H1 (cell line): ENCODE measurements at regions not wholly inside any gene's neighbourhood (a gene's known extent, or its start where the extent isn't known, plus 50 kb on each side); places are given as distances from the start of the nearest gene placed in this dataset.

Experiments
- CTCF ChIA-PET: fragments of 300-600 bp; sonication (Branson Sonifier 250); formaldehyde crosslinking; loops from one replicate; lab custom pipeline; 2021; ENCODE audit not compliant: partially characterized antibody; lab: Charles Lee
- POLR2A ChIA-PET: fragments of 300-600 bp; sonication (Branson Sonifier 250); formaldehyde crosslinking; loops from one replicate; lab custom pipeline; 2021; ENCODE audit warnings: inconsistent platforms; ENCODE audit not compliant: partially characterized antibody; lab: Charles Lee
- DNase-seq, 2 experiments: peaks; one replicate each; pipeline versions ENCODE4 v3.0.0 to v3.0.0-alpha.2; 2010 to 2022; ENCODE audit warnings: low spot score in 2 of 2, low read depth in 1 of 2, mixed read lengths in 1 of 2
- FAIRE-seq: peaks from 2 replicates; lab custom pipeline; 2011; peaks lifted over from hg19 to GRCh38; lab: Jason Lieb, UNC
- H2AFZ ChIP-seq: 2 replicates; pipeline ENCODE4 v1.8.1; 2012; ENCODE audit warnings: low read length, inconsistent platforms
- H2AK5ac ChIP-seq: 2 replicates; pipeline ENCODE4 v1.6.1; 2013; ENCODE audit warnings: low read depth, low read length
- H2BK120ac ChIP-seq: replicated peaks from 2 replicates; pipeline ENCODE3; 2013; ENCODE audit warnings: low read depth, low read length, inconsistent platforms
- H2BK12ac ChIP-seq: 2 replicates; pipeline ENCODE4 v1.6.1; 2013; ENCODE audit warnings: low read depth, low read length
- H2BK15ac ChIP-seq: 2 replicates; pipeline ENCODE4 v1.6.1; 2013; ENCODE audit warnings: low read length
- H2BK20ac ChIP-seq: 2 replicates; pipeline ENCODE4 v1.6.1; 2013; ENCODE audit warnings: low read length
- H2BK5ac ChIP-seq: 2 replicates; pipeline ENCODE4 v1.6.1; 2013; ENCODE audit warnings: low read depth, low read length
- H3K14ac ChIP-seq: 2 replicates; pipeline ENCODE4 v1.6.1; 2013; ENCODE audit warnings: inconsistent platforms; ENCODE audit not compliant: insufficient read length
- H3K18ac ChIP-seq: 2 replicates; pipeline ENCODE4 v1.6.1; 2013; ENCODE audit warnings: low read length; ENCODE audit errors: extremely low read depth
- H3K23ac ChIP-seq: 2 replicates; pipeline ENCODE4 v1.6.1; 2013; ENCODE audit warnings: inconsistent platforms; ENCODE audit not compliant: insufficient read length
- H3K23me2 ChIP-seq: 2 replicates; pipeline ENCODE4 v1.6.1; 2013; ENCODE audit warnings: low read depth, low read length
- H3K27ac ChIP-seq: 2 replicates; pipeline ENCODE4 v1.6.1; 2011; ENCODE audit warnings: low read depth, low read length, inconsistent platforms
- H3K27me3 ChIP-seq, 4 experiments: replicated peaks in 1 of 4; 1 replicate in 1 of 4; 2 replicates in 3 of 4; pipeline versions ENCODE4 v1.6.1 to v1.8.1; 2011 to 2013; ENCODE audit warnings: low read length in 3 of 4, mild to moderate bottlenecking in 3 of 4, inconsistent platforms in 2 of 4, mixed read lengths in 2 of 4, moderate library complexity in 1 of 4; ENCODE audit not compliant: control insufficient read depth in 3 of 4, insufficient read depth in 3 of 4; ENCODE audit errors: extremely low read depth in 1 of 4
- H3K36me3 ChIP-seq, 4 experiments: 2 replicates each; pipeline versions ENCODE4 v1.6.1 to v1.8.1; 2011 to 2013; ENCODE audit warnings: mild to moderate bottlenecking in 4 of 4, low read length in 3 of 4, moderate library complexity in 2 of 4, control low read depth in 1 of 4, inconsistent platforms in 1 of 4; ENCODE audit not compliant: insufficient read depth in 4 of 4, control insufficient read depth in 2 of 4
- H3K4ac ChIP-seq: replicated peaks from 2 replicates; pipeline ENCODE3; 2013; ENCODE audit warnings: low read length, low read depth, mixed read lengths, inconsistent platforms; ENCODE audit not compliant: insufficient read length
- H3K4me1 ChIP-seq, 4 experiments: replicated peaks in 1 of 4; 1 replicate in 1 of 4; 2 replicates in 3 of 4; pipeline versions ENCODE4 v1.6.1 to v1.8.1; 2011 to 2013; ENCODE audit warnings: low read length in 3 of 4, inconsistent platforms in 2 of 4, mixed read lengths in 1 of 4; ENCODE audit not compliant: insufficient read depth in 4 of 4, control insufficient read depth in 3 of 4
- H3K4me2 ChIP-seq, 2 experiments: 2 replicates each; pipeline versions ENCODE4 v1.6.1 to v1.8.1; 2011 to 2013; ENCODE audit warnings: low read depth in 2 of 2, low read length in 2 of 2, control low read depth in 1 of 2, inconsistent platforms in 1 of 2, mild to moderate bottlenecking in 1 of 2; ENCODE audit not compliant: insufficient read depth in 1 of 2
- H3K4me3 ChIP-seq, 4 experiments: fragments of 200-600, 300-600 bp in 1 of 4; sonication (generic), shearing (Covaris generic), sonication (Bioruptor Twin) in 1 of 4; 2 replicates each; pipeline versions ENCODE4 v1.5.1 to v1.8.1; 2011 to 2016; ENCODE audit warnings: low read length in 4 of 4, low read depth in 3 of 4, control low read depth in 2 of 4, inconsistent platforms in 2 of 4, mild to moderate bottlenecking in 2 of 4, mixed read lengths in 1 of 4, moderate library complexity in 1 of 4; ENCODE audit not compliant: insufficient read depth in 2 of 4; ENCODE audit errors: extremely low read depth in 1 of 4
- H3K56ac ChIP-seq: replicated peaks from 2 replicates; pipeline ENCODE3; 2013; ENCODE audit warnings: low read depth, mild to moderate bottlenecking, mixed read lengths, low read length, inconsistent platforms; ENCODE audit not compliant: insufficient read length
- H3K79me1 ChIP-seq: 2 replicates; pipeline ENCODE4 v1.6.1; 2013; ENCODE audit warnings: low read depth, low read length, control low read depth
- H3K79me2 ChIP-seq, 2 experiments: 2 replicates each; pipeline versions ENCODE4 v1.6.1 to v1.8.1; 2012 to 2013; ENCODE audit warnings: low read length in 2 of 2, mild to moderate bottlenecking in 2 of 2, inconsistent platforms in 1 of 2; ENCODE audit not compliant: insufficient read depth in 2 of 2, control insufficient read depth in 1 of 2
- H3K9ac ChIP-seq, 4 experiments: replicated peaks in 1 of 4; 1 replicate in 1 of 4; 2 replicates in 3 of 4; pipeline versions ENCODE4 v1.6.1 to v1.8.1; 2011 to 2013; ENCODE audit warnings: low read depth in 3 of 4, low read length in 3 of 4, control low read depth in 2 of 4, mild to moderate bottlenecking in 2 of 4, moderate library complexity in 2 of 4, inconsistent platforms in 1 of 4; ENCODE audit errors: extremely low read depth in 1 of 4
- H3K9me3 ChIP-seq, 2 experiments: 2 replicates each; pipeline versions ENCODE4 v1.6.1 to v1.8.1; 2012 to 2013; ENCODE audit warnings: mild to moderate bottlenecking in 2 of 2, moderate library complexity in 2 of 2, control low read depth in 1 of 2, inconsistent platforms in 1 of 2, low read depth in 1 of 2, low read length in 1 of 2, mixed read lengths in 1 of 2; ENCODE audit not compliant: insufficient read depth in 2 of 2
- H4K20me1 ChIP-seq, 2 experiments: replicated peaks in 1 of 2; 2 replicates each; pipeline versions ENCODE3 to v1.8.1; 2011 to 2013; ENCODE audit warnings: inconsistent platforms in 2 of 2, low read length in 2 of 2, mild to moderate bottlenecking in 1 of 2; ENCODE audit not compliant: insufficient read depth in 2 of 2, control insufficient read depth in 1 of 2
- H4K5ac ChIP-seq: 2 replicates; pipeline ENCODE4 v1.6.1; 2013; ENCODE audit warnings: low read length, low read depth, mixed read lengths, inconsistent platforms; ENCODE audit not compliant: insufficient read length
- H4K8ac ChIP-seq: 2 replicates; pipeline ENCODE4 v1.8.0; 2013; ENCODE audit warnings: mild to moderate bottlenecking, moderate library complexity, low read length, inconsistent platforms; ENCODE audit not compliant: insufficient read depth; ENCODE audit errors: extremely low read depth
- H4K91ac ChIP-seq: replicated peaks from 2 replicates; pipeline ENCODE3; 2013; ENCODE audit warnings: low read length, mixed read lengths, inconsistent platforms; ENCODE audit not compliant: insufficient read length
- BRCA1 ChIP-seq: IDR thresholded peaks from 2 replicates; pipeline ENCODE4 v1.6.1; 2012; ENCODE audit warnings: low read depth, low read length, improper control_type of control experiment
- FOSL1 ChIP-seq: IDR thresholded peaks from 2 replicates; pipeline ENCODE4 v1.6.1; 2011; ENCODE audit warnings: mild to moderate bottlenecking, low read depth, low read length, moderate library complexity; ENCODE audit not compliant: insufficient read depth
- HDAC6 ChIP-seq: IDR thresholded peaks from one replicate; pipeline ENCODE4 v1.7.1; 2012; ENCODE audit warnings: low read depth, mild to moderate bottlenecking, inconsistent platforms, low read length, moderate library complexity
- JUND ChIP-seq: IDR thresholded peaks from 2 replicates; pipeline ENCODE4 v1.6.1; 2011; ENCODE audit warnings: mild to moderate bottlenecking, improper control_type of control experiment, low read length
- KDM1A ChIP-seq: fragments of 200-600, 300-600 bp; sonication (generic); IDR thresholded peaks from 2 replicates; pipeline ENCODE4 v1.7.1; 2016; ENCODE audit warnings: mild to moderate bottlenecking, low read length, borderline replicate concordance
- KDM4A ChIP-seq: IDR thresholded peaks from one replicate; pipeline ENCODE4 v1.7.1; 2012; ENCODE audit warnings: low read depth, mild to moderate bottlenecking, moderate library complexity, low read length, inconsistent platforms; ENCODE audit not compliant: severe bottlenecking
- KDM5A ChIP-seq: fragments of 200-600 bp; IDR thresholded peaks from 2 replicates; pipeline ENCODE4 v1.7.1; 2012; ENCODE audit warnings: mild to moderate bottlenecking, low read length, inconsistent platforms, mixed read lengths
- MAFK ChIP-seq: IDR thresholded peaks from 2 replicates; pipeline ENCODE4 v1.6.1; 2012; ENCODE audit warnings: low read depth, mild to moderate bottlenecking, improper control_type of control experiment, low read length
- NANOG ChIP-seq: IDR thresholded peaks from 2 replicates; pipeline ENCODE4 v1.6.1; 2011; ENCODE audit warnings: low read length, low read depth, mild to moderate bottlenecking, inconsistent platforms; ENCODE audit not compliant: insufficient read depth, poor library complexity, severe bottlenecking
- POU5F1 ChIP-seq: IDR thresholded peaks from 2 replicates; pipeline ENCODE4 v1.6.1; 2011; ENCODE audit warnings: low read depth, mild to moderate bottlenecking, low read length, moderate library complexity
- RXRA ChIP-seq: IDR thresholded peaks from 2 replicates; pipeline ENCODE4 v1.6.1; 2011; ENCODE audit warnings: low read depth, mild to moderate bottlenecking, low read length, moderate library complexity; ENCODE audit not compliant: insufficient read depth
- SIRT6 ChIP-seq: IDR thresholded peaks from one replicate; pipeline ENCODE4 v1.7.1; 2012; ENCODE audit warnings: low read length, inconsistent platforms
- TAF1 ChIP-seq: IDR thresholded peaks from 2 replicates; pipeline ENCODE4 v1.6.1; 2011; ENCODE audit warnings: mild to moderate bottlenecking, low read depth, low read length
- ZNF274 ChIP-seq: IDR thresholded peaks from 2 replicates; pipeline ENCODE4 v1.7.0; 2012; ENCODE audit warnings: low read length, borderline replicate concordance; ENCODE audit errors: extremely low read depth
- WGBS, 2 experiments: shearing (Covaris generic) in 1 of 2; methylation state at CpG; one replicate each; pipeline versions ENCODE4 v1.1.6 to v1.1.7; 2013 to 2015; ENCODE audit warnings: low lambda C conversion rate in 2 of 2, mixed read lengths in 2 of 2, inconsistent platforms in 1 of 2, low coverage in 1 of 2, missing lambda C conversion rate in 1 of 2; ENCODE audit not compliant: insufficient replicate concordance in 2 of 2, insufficient coverage in 1 of 2, insufficient read length in 1 of 2; ENCODE audit errors: extremely low coverage in 1 of 2, missing lambda C conversion rate in 1 of 2; 5-methylcytosine and 5-hydroxymethylcytosine counted together
- TF ChIP-seq, protein P1 (sequence below): IDR thresholded peaks from 2 replicates; pipeline ENCODE4 v1.6.1; 2011; ENCODE audit warnings: low read length, improper control_type of control experiment

DNA sequence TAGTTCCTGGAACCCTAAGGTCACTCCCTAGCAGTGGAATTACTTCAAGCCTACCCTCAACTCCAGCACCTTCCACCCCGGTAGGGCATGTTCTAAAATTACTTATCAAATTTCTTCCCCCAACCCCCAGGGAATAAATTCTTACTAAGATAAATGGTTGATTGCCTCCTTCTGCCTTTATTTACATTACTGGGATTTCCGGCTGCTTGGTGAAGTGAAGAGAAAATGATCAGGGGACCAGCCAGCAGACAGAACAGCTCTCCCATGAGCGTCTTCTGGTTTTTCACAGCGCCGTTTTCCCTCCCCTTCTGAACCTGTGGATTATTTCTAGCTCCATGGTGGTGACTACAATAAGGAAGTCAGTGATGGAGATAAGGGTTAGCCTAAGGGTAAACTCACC lies 521.5 kb upstream of the PPP2R3A start:
- Histone ChIP-seq H2BK5ac (no peak overlapping the region), H3K36me3 (no peaks in the 10 kb centered on the region), H3K18ac (no peak overlapping the region), H3K27ac (no peak overlapping the region), H4K91ac (no peak overlapping the region), H3K23me2 (no peaks in the 10 kb centered on the region; the same call in 1 of the 2 replicates), H3K4me3 (no peak overlapping the region), H3K9me3 (no peaks in the 10 kb centered on the region), H4K5ac (no peak overlapping the region), H2AK5ac (no peak overlapping the region), H2BK20ac (no peak overlapping the region), H3K4me1 (0 out of 7 replicates have a peak, but pooled peaks cover 0 to 2% (median 0%) of the 10 kb centered on the region in 4 experiments), H3K4me2 (no peak overlapping the region), H2BK12ac (no peak overlapping the region), H3K56ac (no peak overlapping the region), H3K9ac (no peak overlapping the region), H4K20me1 (no peaks in the 10 kb centered on the region), H3K79me1 (no peaks in the 10 kb centered on the region), H4K8ac (no peak overlapping the region), H3K4ac (no peak overlapping the region), H2BK15ac (no peak overlapping the region), H3K14ac (no peak overlapping the region), H2AFZ (no peak overlapping the region), H2BK120ac (no peak overlapping the region), H3K79me2 (no peaks in the 10 kb centered on the region), H3K27me3 (no peaks in the 10 kb centered on the region), H3K23ac (no peak overlapping the region)
- DNase-seq = no peak
- 90% methylated on average over 5 of the region's 5 CpGs; no CpG with 5 or more reads in 1 of the 2 experiments for WGBS, 2 experiments
- CTCF ChIA-PET = interaction anchor here (1.2 kb wide), 1 partner anchor 198 kb away, joined by 3 read pairs; no protein-coding TSS in a partner anchor
- no peak for FAIRE-seq
- POLR2A ChIA-PET = no interaction called here
- no peak for TF ChIP-seq KDM1A
- TF ChIP-seq RXRA = no peak
- TF ChIP-seq, protein P1, sequence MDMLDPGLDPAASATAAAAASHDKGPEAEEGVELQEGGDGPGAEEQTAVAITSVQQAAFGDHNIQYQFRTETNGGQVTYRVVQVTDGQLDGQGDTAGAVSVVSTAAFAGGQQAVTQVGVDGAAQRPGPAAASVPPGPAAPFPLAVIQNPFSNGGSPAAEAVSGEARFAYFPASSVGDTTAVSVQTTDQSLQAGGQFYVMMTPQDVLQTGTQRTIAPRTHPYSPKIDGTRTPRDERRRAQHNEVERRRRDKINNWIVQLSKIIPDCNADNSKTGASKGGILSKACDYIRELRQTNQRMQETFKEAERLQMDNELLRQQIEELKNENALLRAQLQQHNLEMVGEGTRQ = no peak
- no peak for TF ChIP-seq FOSL1
- TF ChIP-seq POU5F1 = no peak
- no peak for TF ChIP-seq HDAC6
- TF ChIP-seq KDM5A = no peak
- no peak for TF ChIP-seq BRCA1
- no peak for TF ChIP-seq KDM4A
- TF ChIP-seq MAFK = no peak
- no peak for TF ChIP-seq ZNF274
- TF ChIP-seq JUND = no peak
- no peak for TF ChIP-seq NANOG
- TF ChIP-seq SIRT6 = no peak
- TF ChIP-seq TAF1 = no peak
